GM21717 (cell line): ENCODE measurements at regions not wholly inside any gene's neighbourhood (a gene's known extent, or its start where the extent isn't known, plus 50 kb on each side); places are given as distances from the start of the nearest gene placed in this dataset.
"Not testable (repeated sequence)": the region's sequence is repeated elsewhere in the genome, so short reads cannot be mapped to it uniquely, and the experiment has no call there.

Source experiments
- ATAC-seq: cut with Tn5 transposase; IDR thresholded peaks from one replicate; pipeline ENCODE4 v1.9.1; 2021; ENCODE audit warnings: mild to moderate bottlenecking, moderate library complexity; ENCODE audit not compliant: unreplicated experiment

DNA sequence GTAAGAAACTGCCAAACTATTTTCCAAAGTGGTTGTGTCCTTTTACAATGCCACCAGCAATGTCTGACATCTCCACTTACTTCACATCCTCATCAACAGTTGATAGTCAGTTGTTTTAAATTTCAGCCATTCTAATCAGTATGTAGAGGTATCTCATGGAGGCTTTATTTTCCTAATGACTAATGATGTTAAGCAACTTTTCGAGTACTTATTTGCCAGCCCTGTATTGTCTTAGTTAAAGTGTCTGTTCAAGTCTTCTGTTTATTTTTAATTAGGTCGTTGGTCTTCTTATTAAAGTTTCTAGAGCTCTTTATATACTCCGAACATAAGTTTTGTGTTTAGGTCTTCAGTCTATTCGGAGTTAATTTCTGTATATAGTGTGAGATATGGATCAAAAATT is 54.9 kb upstream of the NBPF12 start:
- ATAC-seq, result not testable (repeated sequence)

DNA sequence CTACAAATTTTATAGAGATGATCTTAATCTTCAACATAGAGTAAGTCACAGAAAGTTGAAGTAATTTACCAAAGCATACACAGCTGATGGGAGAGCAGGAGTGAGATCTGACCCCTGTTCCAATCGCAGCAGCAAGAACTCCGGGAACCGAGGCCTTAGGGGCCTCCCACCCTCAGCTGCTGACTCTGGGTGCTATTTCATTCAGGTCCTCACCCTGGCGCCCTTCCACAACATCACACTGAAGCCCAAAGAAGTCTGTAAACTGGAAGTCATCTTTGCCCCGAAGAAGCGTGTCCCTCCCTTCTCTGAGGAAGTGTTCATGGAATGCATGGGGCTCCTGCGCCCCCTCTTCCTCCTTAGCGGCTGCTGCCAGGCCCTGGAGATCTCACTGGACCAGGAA is 57.0 kb upstream of the NBPF12 start:
- not testable (repeated sequence) for ATAC-seq

DNA sequence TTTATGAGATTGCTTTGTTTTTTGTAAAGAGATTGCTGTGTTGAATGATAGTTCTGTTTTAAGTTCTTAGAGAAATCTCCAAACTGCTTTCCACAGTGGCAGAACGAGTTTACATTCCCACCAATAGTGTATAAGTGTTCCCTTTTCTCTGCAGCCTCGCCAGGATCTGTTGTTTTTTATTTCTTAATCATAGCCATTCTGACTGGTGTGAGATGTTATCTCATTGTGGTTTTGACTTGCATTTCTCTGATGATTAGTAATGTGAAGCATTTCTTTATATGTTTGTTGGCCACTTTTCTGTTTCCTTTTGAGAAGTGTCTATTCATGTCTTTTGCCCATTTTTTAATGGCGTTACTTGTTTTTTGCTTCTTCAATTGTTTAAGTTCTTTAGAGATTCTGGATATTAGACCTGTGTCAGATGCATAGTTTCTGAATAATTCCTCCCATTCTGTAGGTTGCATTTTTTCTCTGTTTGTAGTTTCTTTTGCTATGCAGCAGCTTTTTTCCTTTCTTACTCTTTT is 74.3 kb upstream of the NBPF12 start:
- not testable (repeated sequence) for ATAC-seq

DNA sequence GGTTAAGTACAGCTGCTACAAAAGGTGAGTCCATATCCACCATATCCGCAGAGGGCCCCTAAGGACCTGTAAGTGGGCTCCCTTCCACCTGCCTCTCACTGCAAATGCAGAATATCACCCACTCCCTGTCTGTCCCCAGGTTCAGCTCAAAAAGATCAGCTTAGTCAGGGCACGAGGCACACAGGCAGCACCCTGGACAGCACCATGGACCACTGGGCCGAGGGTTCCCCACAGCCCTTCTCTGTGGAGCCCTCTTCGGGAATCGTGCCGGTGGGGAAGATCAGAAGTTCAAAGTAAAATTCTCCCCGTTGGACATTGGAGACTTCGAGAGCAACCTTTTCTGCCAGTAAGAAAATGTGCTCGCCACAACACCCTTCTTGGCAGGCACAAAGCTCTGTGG is 85.0 kb upstream of the NBPF12 start:
- not testable (repeated sequence) for ATAC-seq

DNA sequence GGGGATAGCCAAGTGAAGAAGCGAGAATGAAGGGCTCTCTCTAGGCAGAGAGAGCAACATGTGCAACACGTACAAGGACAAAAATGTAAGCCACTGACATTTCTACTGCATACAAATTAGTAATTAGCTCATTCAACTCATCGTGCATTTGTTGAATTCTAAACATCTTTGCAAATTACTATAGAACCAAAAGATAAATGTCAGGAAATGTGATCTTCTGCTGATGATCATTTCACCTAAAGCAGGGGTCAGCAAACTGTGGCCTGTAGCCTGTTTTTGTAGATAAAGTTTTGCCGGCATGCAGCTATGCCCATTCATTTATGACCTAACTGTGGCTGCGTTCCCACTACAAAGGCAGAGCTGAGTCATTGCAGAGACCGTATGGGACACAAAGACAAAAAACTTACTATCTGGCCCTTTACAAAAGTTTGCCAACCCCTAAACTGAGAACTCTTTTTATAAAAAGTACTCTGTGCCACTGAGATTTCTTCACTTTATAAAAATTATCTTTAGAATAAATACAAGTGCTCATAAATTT is 87.7 kb upstream of the NBPF12 start:
- ATAC-seq, result not testable (repeated sequence)

DNA sequence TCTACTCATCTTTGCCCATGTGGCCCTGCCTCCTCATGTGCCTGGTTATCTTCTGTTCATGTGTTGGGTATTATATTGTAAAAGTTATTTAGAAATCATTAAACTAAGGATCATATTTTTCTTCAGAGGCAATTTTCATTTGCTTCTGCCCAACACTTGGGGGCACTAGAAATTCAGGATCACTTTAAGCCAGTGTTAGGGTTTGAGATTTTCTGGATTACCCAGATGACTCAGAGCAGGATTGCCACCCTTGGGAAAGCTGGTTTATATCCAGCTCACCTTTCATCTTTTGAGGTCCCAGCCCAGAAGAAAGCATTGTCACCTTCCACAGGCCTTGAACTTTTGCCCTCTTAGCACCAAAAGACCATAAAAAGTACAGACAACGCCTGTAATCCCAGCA is 99.4 kb upstream of the NBPF12 start:
- not testable (repeated sequence) for ATAC-seq

DNA sequence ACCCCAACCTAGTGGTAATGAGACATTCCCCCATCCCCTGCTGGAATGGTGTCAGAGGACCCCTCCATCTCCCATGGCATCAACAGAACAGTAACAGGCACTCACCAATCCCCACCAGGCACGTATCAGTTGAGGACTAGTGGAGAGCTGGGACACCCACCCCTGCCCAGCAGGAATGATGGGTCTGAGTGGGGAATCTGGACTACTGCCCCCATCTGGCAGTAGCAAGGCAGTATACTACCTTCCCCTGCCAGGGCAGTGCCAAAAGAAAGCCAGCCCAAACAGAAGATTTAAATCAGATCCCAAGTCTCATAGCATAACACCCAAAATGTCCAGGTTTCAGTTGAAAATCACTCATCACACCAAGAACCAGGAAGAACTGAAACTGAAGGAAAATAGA is 111.2 kb upstream of the NBPF12 start:
- not testable (repeated sequence) for ATAC-seq

DNA sequence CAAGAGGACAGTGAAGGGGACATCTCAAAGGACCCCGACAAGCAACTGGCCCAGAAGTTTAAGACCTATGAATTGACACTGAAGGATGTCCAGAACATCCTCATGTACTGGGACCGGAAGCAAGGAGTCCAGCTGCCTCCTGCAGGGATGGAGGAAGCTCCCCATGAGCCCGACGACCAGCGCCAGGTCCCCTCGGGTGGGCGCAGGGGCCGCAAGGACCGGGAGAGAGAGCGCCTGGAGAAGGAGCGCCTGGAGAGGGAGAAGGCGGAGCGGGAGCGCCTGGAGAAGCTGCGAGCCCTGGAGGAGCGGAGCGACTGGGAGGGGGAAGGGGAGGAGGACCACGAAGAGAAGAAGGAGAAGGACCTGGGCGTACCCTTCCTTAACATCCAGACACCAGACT is 143.9 kb upstream of the NBPF12 start:
- not testable (repeated sequence) for ATAC-seq

DNA sequence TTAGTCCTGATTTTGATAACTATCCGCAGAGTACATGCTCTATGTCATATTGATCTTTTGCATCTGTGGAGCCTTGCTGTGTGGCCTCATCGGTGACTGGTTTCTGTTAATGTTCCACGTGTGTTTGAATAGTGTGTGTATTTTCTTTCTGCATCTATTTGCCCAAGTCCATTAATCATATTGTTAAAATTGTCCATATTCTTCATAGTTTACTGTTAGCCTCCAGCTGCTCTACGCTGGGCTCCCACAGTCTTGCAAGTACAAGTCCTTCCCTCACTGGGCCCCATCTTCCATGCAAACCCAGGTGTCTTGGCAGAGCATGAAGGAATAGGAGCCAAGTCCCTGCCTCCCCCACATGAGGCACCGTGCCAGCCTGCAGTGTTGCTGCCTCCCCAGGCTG is 145.4 kb upstream of the NBPF12 start:
- ATAC-seq, result not testable (repeated sequence)

DNA sequence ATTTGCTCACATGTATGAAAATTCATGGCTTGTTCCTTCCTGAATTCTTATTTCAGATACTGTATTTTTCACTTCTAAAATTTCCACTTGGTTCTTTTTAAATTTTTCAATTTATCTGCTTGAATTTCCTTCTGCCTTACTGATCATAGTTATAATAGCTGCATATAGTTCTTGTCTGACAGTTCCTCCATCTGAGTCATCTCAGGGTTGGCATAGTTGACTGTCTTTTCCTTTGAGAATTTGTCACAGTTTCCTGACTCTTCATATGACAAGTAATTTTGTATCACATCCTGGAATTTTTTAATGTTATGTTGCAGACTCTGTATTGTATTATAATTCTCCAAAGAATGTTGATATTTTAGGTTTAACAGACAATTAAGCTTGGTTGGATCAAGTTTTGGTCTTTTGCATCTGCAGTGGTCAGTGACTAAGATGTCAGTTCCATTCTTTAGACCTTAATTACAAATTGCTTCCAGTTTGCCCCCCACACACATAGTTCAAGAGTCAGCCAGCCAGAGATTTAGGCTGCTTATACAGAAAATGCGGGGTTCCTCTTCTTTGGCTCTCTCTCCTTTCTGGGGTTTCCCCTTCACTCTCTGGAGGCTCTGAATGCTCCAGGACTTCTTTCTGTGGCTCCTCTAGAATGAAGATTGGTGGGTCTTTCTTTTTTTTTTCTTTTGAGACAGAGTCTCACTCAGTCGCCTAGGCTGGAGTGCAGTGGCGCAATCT is 153.7 kb upstream of the NBPF12 start:
- ATAC-seq, result not testable (repeated sequence)

DNA sequence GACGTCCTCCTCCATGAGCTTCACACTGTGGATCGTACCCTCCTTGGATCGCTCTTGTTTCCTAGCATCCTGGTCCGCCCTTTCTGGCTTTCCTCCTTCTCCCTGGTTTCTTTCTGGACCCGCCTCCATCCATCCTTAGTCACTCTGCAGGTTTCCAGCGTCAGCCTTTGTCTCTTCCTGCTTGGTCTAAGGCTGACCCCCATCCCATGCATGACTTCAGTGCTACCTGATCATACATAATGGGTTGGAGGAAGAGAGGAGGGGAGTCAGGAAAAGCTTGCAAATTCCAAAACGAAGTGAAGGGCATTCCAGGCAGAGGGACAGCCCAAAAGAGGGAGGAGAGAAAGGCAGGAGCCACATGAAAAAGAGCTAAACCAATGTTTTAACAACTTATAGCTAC is 156.9 kb upstream of the NBPF12 start:
- not testable (repeated sequence) for ATAC-seq

DNA sequence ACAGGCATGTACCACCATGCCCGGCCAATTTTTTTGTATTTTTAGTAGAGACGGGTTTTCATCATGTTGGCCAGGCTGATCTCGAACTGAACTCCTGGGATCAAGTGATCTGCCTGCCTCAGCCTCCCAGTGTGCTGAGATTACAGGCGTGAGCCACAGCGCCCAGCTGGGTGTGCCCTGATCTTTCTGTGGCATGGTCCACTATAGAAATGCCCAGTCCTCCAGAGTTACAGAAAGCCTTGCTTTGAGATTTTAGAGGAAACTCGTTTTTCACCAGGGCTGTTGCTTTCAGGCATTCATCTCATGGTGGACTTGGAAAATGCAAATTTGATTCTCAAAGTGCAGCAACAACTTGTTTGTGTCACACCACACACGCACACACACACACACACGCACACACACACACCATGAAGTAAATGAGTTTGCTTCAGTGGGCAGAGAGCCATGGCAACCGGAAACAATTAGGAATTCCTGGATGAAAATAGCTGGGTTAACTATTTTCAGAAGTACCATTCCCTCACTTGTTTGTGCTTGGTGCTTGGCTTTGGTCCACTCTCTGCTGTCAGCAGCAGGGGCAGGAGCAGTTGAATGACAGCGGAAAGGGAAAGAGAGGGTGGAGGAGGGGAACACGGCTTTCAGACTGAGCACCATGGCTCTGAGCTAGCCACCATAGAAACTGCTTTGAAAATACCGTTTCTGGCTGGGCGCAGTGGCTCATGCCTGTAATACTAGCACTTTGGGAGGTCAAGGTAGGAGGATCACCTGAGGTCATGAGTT is 160.1 kb upstream of the NBPF12 start:
- not testable (repeated sequence) for ATAC-seq

DNA sequence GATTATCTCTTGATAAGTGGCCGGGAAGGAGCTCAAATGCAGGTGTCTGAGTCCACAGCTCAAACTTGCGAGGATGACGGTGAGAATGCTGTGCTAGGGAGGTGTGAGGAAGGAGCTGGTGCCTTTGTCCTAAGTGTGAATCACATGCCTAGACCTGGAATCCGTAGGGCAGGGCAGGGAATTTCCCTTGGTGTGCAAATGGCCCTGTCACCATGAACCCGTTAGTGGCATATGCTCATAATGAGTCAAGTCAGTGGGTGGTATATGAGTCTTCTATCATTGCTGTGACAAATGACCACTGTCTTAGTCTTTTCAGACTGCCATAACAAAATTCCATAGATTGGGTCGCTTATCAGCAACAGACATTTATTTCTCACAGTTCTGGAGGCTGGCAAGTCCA is 163.1 kb upstream of the NBPF12 start:
- ATAC-seq, result not testable (repeated sequence)

DNA sequence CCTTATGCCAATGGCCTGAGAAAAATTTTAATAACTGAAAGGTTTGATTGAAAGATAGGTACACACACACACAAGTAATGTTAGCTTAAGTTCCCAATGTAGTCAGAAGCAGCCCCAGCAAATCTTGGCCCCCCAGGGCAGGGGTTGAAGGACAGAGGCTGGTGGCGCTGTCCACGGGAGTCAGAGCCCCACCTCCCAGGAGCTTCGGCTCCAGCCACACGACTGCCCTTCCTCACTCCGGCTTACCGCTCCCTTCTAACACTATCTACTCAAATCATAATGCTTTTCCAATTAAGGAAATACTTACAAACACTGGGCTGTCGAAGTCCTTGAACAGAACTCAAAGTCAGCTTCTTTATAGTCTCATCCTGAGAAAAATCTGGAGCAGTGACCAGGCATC is 163.9 kb upstream of the NBPF12 start:
- ATAC-seq, result not testable (repeated sequence)

DNA sequence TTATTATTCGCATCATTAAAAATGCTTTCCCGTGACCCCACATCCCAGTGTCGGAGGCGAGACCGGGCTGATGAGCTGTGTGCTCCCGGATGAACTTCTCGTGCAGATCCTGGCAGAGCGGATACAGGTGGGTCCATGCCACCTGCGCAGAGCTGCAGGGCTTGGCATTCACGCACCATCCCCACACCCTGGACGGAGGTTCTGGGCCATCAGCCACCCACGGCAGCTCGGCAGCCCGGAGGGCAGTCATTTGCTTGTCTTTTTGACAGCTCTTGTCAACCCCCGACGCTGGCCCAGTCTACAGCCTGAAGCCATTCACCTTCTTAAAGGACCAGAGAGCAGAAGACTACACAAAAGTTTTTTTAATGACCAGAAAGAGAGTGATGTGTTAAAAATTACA is 166.7 kb upstream of the NBPF12 start:
- not testable (repeated sequence) for ATAC-seq

DNA sequence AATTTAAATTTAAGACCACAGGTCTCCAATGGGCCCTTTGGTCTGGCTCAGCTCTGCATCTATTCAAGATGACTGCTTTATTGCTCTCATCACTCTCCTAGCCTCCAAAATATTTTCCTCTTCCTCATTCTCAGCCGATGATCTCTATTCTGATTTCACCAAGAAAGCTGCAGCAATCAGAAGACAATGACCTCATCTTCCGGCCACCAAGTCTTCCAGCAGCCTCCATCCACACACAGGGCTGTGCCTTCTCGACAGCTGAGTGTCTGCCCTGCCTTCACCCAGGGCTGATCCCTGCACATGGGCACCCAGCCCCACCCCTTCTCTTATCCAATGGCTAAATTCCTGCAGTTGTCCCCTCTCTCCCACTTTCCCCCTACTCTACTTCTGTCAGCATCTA is 167.1 kb upstream of the NBPF12 start:
- not testable (repeated sequence) for ATAC-seq

DNA sequence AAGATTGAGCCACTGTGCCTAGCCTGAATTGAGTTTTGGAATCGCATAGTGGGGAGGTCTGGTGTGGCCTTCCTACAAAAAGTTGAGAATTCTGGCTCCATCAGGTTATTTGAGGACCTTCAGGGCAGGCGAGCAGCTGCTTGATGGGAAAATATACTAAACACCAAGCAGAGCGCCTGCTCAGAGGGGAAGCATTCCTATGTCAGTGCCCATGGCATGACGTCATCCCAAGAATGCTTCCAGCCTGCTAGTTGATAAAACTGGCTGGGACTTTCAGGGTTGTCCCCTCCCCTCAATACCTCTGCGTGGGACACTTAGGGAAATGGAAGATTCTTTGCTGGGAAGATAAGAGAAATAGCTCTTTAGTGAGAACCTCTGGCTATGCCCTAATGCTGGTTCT is 174.9 kb upstream of the NBPF12 start:
- ATAC-seq, result not testable (repeated sequence)

DNA sequence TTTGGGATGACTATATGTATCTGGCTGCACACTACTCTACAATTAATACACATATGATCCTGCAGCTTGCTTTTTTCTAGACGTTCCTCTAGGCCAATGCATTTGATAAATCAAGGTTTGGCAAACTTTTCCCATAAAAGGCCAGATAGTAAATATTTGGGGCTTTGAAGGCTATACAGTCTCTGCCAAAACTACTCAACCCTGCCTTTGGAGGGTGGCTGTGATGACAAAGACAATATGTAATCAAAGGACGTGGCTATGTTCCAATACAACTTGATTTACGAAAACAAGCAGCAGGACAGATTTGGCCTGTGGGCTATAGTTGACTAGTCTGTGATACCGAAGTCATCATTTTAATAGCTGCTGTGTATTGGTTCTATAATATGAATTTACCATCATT is 181.3 kb upstream of the NBPF12 start:
- not testable (repeated sequence) for ATAC-seq

DNA sequence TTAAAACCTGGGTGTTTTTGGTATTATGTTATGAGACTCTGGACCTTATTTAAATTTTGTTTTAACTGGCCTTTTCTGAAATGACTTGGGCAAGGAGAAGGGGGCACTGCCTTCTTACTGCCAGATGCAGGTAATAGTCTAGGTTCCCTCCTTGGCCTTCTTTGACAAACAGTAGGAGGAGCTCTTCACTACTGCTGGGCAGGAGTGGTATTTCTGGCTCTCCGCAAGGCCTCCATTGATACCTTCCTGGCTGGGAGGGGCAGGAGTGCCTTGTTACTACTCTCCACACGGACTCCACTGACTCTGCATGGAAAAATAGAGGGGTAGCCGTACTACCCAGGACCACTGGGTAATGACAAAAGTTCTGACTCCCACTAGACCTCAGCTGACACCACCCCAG is 189.4 kb upstream of the NBPF12 start:
- not testable (repeated sequence) for ATAC-seq

DNA sequence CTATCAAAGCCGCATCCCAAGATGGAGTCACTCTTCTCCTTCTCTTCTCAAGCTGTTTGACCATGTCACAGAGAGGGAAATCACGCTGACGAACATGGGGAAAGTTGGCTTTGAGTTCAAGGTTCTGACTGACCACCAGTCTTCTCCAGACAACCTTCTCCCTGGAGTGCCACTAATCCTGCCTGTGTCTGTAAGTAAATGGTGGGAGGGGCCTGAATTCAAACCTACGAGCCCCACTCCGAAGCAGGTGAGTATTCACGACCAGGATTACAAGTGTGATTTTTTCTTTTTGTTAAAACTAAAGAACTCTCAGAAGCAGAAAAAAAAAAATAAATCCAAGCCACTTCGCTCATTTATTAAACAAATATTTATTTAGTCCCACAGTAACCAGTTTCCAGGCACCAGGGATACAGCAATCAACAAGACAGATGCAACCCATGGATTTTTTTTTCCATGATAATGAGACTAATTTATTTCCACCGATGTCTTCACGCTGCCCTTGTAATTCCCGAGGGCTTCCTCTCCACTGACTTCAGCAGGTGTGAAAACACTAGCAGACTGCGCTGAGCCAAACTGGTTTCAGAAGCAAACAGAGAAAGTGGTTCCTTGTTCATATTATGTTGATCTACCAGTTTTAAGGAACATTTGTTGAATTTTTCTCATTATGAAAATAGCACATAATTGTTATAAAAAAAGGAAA is 206.0 kb upstream of the NBPF12 start:
- not testable (repeated sequence) for ATAC-seq
